Osteocyte (in vitro differentiated cells): ENCODE measurements at regions not wholly inside any gene's neighbourhood (a gene's known extent, or its start where the extent isn't known, plus 50 kb on each side); places are given as distances from the start of the nearest gene placed in this dataset.

Experiments used
- DNase-seq: peaks from one replicate; pipeline ENCODE4 v3.0.0; 2021; ENCODE audit warnings: mixed read lengths; ENCODE audit not compliant: unreplicated experiment; ENCODE audit errors: extremely low spot score
- H3K27ac Mint-ChIP-seq: one replicate; pipeline ENCODE4 v1.8.0; 2021; ENCODE audit warnings: mild to moderate bottlenecking, mixed read lengths; ENCODE audit not compliant: unreplicated experiment
- H3K27me3 Mint-ChIP-seq: one replicate; pipeline ENCODE4 v1.8.0; 2021; ENCODE audit warnings: mixed read lengths; ENCODE audit not compliant: unreplicated experiment
- H3K36me3 Mint-ChIP-seq: one replicate; pipeline ENCODE4 v1.8.0; 2021; ENCODE audit warnings: mixed read lengths; ENCODE audit not compliant: unreplicated experiment
- H3K4me1 Mint-ChIP-seq: one replicate; pipeline ENCODE4 v1.8.0; 2021; ENCODE audit warnings: mixed read lengths; ENCODE audit not compliant: unreplicated experiment
- H3K4me3 Mint-ChIP-seq: one replicate; pipeline ENCODE4 v1.8.0; 2021; ENCODE audit warnings: mild to moderate bottlenecking, moderate library complexity, mixed read lengths; ENCODE audit not compliant: unreplicated experiment
- H3K9me3 Mint-ChIP-seq: one replicate; pipeline ENCODE4 v1.8.0; 2021; ENCODE audit warnings: mixed read lengths; ENCODE audit not compliant: unreplicated experiment
- TF ChIP-seq, protein P1 (sequence below): fragments of 200-600 bp; sonication (generic); IDR thresholded peaks from 2 replicates; pipeline ENCODE4 v1.5.0; 2021; ENCODE audit warnings: antibody characterized with exemption, mild to moderate bottlenecking, moderate library complexity

GRCh38 chr11:115075356-115075755 is 397.0 kb downstream of the NXPE2 start:
- H3K36me3 Mint-ChIP-seq, result no peaks in the 10 kb centered on the region
- H3K4me1 Mint-ChIP-seq, result no peaks in the 10 kb centered on the region
- H3K27ac Mint-ChIP-seq, result no peak overlapping the region
- H3K4me3 Mint-ChIP-seq, result no peak overlapping the region
- DNase-seq, result no peak
- no peaks in the 10 kb centered on the region for H3K9me3 Mint-ChIP-seq
- peaks cover 4% of the 10 kb centered on the region for H3K27me3 Mint-ChIP-seq
- TF ChIP-seq, protein P1, sequence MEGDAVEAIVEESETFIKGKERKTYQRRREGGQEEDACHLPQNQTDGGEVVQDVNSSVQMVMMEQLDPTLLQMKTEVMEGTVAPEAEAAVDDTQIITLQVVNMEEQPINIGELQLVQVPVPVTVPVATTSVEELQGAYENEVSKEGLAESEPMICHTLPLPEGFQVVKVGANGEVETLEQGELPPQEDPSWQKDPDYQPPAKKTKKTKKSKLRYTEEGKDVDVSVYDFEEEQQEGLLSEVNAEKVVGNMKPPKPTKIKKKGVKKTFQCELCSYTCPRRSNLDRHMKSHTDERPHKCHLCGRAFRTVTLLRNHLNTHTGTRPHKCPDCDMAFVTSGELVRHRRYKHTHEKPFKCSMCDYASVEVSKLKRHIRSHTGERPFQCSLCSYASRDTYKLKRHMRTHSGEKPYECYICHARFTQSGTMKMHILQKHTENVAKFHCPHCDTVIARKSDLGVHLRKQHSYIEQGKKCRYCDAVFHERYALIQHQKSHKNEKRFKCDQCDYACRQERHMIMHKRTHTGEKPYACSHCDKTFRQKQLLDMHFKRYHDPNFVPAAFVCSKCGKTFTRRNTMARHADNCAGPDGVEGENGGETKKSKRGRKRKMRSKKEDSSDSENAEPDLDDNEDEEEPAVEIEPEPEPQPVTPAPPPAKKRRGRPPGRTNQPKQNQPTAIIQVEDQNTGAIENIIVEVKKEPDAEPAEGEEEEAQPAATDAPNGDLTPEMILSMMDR, result no peak

- H3K27me3 Mint-ChIP-seq, result peaks cover 5% of the 10 kb centered on the region
- no peak overlapping the region for H3K4me3 Mint-ChIP-seq
- H3K9me3 Mint-ChIP-seq, result no peaks in the 10 kb centered on the region
- no peaks in the 10 kb centered on the region for H3K4me1 Mint-ChIP-seq
- no peak for DNase-seq
- H3K36me3 Mint-ChIP-seq, result no peaks in the 10 kb centered on the region
- TF ChIP-seq, protein P1, result no peak
- H3K27ac Mint-ChIP-seq, result no peak overlapping the region
These were observed 399.4 kb downstream of the NXPE2 start for GRCh38 chr11:115077740-115078139.

GRCh38 chr11:115078461-115079438 is 400.4 kb downstream of the NXPE2 start:
- H3K4me3 Mint-ChIP-seq, result no peak overlapping the region
- no peaks in the 10 kb centered on the region for H3K4me1 Mint-ChIP-seq
- no peak overlapping the region for H3K27ac Mint-ChIP-seq
- peaks cover 8% of the 10 kb centered on the region for H3K27me3 Mint-ChIP-seq
- H3K36me3 Mint-ChIP-seq, result no peaks in the 10 kb centered on the region
- DNase-seq, result no peak
- TF ChIP-seq, protein P1, result no peak
- H3K9me3 Mint-ChIP-seq, result no peaks in the 10 kb centered on the region

DNA sequence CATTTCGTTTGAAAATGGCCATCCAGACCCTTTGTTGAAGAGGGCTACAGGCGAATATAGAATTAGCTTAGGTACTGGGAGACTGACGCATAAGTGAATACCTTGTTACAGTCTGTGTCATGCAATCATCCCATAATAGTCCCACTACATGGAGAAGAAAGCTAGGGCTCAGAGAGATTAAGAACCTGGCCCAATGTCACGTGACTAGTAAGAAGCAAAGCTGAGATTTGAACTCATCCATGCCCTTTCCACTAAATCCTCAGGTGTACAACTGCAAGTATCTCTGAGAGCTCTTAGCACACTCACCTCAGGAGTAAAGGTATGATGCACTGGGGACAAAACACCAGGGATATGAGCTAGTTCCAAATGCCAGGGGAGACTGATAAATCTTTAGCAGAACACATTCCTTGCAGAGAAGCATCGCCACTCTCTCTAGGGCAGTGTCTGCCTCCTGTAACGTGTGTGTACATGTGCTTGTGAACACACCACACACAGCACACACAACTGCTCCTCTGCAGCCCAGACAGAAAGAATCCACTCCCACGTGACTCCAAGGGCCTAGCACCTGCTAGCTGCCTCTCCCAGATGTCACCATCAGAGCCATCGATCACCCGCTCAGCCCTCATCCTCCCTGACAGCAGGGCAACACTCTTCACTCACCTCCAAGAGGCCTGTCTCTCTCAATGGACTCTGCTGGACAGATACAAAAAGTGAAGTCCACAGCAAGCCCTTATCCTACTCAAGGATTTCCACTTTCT is 402.8 kb downstream of the NXPE2 start:
- TF ChIP-seq, protein P1, result no peak
- Mint-ChIP-seq H3K4me1 (no peaks in the 10 kb centered on the region), H3K9me3 (no peaks in the 10 kb centered on the region), H3K4me3 (no peak overlapping the region), H3K36me3 (no peaks in the 10 kb centered on the region), H3K27me3 (peaks cover 16% of the 10 kb centered on the region), H3K27ac (no peak overlapping the region)
- DNase-seq, result no peak

GRCh38 chr11:115081972-115082371 is 403.6 kb downstream of the NXPE2 start:
- Mint-ChIP-seq H3K27ac (no peak overlapping the region), H3K36me3 (no peaks in the 10 kb centered on the region), H3K4me1 (no peaks in the 10 kb centered on the region), H3K4me3 (no peak overlapping the region), H3K27me3 (peaks cover 16% of the 10 kb centered on the region), H3K9me3 (no peaks in the 10 kb centered on the region)
- DNase-seq, result no peak
- TF ChIP-seq, protein P1, result no peak
